ENCODE measurements at regions not wholly inside any gene's neighbourhood (a gene's known extent, or its start where the extent isn't known, plus 50 kb on each side); places are given as distances from the start of the nearest gene placed in this dataset.

DNA sequence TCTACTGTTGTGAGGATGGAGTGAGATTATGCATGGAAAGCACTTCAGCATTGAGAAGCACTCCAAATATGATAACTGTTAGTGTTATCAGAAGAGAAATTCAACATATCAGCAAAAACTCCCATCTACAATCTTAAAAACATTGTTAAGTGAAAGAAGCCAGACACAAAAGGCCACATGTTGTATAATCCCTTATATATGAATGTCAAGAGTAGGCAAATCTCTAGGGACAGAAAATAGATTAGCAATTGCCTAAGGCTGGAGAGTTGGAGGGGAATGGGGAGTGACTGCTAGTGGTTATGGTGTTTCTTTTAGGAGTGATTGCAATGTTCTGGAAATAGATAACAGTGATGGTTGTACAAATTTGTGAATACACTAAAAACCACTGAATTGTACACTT, 122.5 kb upstream of the LNX1 start:
- DNase-seq (ENCODE audit: low spot score) (no peak), ATAC-seq (ENCODE audit: insufficient number of reproducible peaks, low FRiP score, low read depth) (no peak)
- H3K9me3 ChIP-seq: no peaks in the 10 kb centered on the region
- H3K27ac ChIP-seq: no peak overlapping the region
- peaks cover 22 to 39% of the 10 kb centered on the region in 2 donors for H3K4me1 ChIP-seq (ENCODE audit: control insufficient read depth in 1 of 2, low read depth in 2 of 2)
- no peaks in the 10 kb centered on the region for H3K27me3 ChIP-seq (replicated peaks; ENCODE audit: insufficient read depth)
- TF ChIP-seq, protein P1, sequence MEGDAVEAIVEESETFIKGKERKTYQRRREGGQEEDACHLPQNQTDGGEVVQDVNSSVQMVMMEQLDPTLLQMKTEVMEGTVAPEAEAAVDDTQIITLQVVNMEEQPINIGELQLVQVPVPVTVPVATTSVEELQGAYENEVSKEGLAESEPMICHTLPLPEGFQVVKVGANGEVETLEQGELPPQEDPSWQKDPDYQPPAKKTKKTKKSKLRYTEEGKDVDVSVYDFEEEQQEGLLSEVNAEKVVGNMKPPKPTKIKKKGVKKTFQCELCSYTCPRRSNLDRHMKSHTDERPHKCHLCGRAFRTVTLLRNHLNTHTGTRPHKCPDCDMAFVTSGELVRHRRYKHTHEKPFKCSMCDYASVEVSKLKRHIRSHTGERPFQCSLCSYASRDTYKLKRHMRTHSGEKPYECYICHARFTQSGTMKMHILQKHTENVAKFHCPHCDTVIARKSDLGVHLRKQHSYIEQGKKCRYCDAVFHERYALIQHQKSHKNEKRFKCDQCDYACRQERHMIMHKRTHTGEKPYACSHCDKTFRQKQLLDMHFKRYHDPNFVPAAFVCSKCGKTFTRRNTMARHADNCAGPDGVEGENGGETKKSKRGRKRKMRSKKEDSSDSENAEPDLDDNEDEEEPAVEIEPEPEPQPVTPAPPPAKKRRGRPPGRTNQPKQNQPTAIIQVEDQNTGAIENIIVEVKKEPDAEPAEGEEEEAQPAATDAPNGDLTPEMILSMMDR (IDR thresholded peaks at IDR 0.05): no peak
- no peaks in the 10 kb centered on the region for H3K36me3 ChIP-seq
- H3K4me3 ChIP-seq: no peak overlapping the region

- ATAC-seq (ENCODE audit: insufficient number of reproducible peaks, low FRiP score, low read depth): no peak
- Histone ChIP-seq H3K9me3 (no peaks in the 10 kb centered on the region), H3K4me3 (no peak overlapping the region), H3K4me1 (ENCODE audit: control insufficient read depth in 1 of 2, low read depth in 2 of 2) (peaks cover 22 to 39% of the 10 kb centered on the region in 2 donors), H3K27me3 (replicated peaks; ENCODE audit: insufficient read depth) (no peaks in the 10 kb centered on the region), H3K27ac (no peak overlapping the region), H3K36me3 (no peaks in the 10 kb centered on the region)
- TF ChIP-seq, protein P1 (IDR thresholded peaks at IDR 0.05): no peak
- DNase-seq (ENCODE audit: low spot score): no peak
Observed at GRCh38 chr4:53713296-53713695, 122.0 kb upstream of the LNX1 start.

DNA sequence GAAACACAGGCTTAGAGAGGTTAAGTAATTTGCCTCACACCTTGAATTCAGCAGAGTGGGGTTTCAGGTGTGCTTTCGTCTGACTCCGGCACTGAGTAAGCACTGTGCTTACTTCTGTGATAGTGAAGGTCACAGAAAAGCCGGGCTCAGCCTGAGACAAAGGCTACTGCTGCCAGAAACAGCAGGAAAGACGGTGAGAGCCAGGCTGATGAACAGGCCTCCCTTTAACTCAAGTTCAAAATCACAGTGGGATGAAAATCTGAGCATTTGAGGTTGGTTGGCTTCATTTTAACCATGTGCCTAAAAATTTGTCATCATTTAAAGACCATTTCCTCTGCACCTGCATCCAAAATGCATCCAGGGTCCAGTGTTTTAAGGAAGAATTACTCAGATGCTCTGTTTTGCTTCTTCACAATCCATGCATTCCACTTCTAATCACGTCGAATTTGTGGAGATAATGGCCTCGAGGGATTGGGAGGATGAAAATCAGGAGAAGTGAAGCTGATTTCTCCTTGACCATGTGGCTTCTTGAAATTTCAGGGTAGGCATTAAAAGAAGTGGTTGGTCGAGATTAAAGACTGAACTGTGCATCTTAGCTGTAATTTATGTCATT, 121.2 kb upstream of the LNX1 start:
- Histone ChIP-seq H3K27ac (no peak overlapping the region), H3K36me3 (no peaks in the 10 kb centered on the region), H3K4me1 (ENCODE audit: control insufficient read depth in 1 of 2, low read depth in 2 of 2) (peaks cover 22 to 39% of the 10 kb centered on the region in 2 donors), H3K4me3 (no peak overlapping the region), H3K27me3 (replicated peaks; ENCODE audit: insufficient read depth) (no peaks in the 10 kb centered on the region), H3K9me3 (no peaks in the 10 kb centered on the region)
- DNase-seq (ENCODE audit: low spot score) (no peak), ATAC-seq (ENCODE audit: insufficient number of reproducible peaks, low FRiP score, low read depth) (no peak)
- TF ChIP-seq, protein P1 (IDR thresholded peaks at IDR 0.05): no peak

DNA sequence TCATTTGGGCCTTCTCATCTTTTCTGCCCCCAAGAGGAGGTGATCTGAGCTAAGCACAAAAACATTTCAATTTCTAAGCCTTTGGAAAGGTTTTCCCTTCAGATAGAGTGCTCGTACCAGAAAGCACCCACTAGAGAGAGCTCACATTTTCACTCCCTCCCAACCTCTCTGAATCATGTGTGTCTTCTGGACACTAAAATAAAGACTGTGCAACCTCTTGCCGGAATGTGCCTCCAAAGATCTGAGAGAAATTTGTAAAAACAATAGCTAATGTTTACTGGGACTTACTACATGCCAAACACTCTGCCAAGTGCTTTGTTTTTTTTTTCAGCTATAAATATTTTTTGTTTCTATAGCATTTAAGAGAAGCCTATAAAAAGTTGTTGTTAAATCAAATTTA, 120.6 kb upstream of the LNX1 start:
- DNase-seq (ENCODE audit: low spot score): no peak
- TF ChIP-seq, protein P1 (IDR thresholded peaks at IDR 0.05): no peak
- H3K36me3 ChIP-seq: no peaks in the 10 kb centered on the region
- H3K9me3 ChIP-seq: no peaks in the 10 kb centered on the region
- H3K4me1 ChIP-seq (ENCODE audit: control insufficient read depth in 1 of 2, low read depth in 2 of 2): peaks cover 22 to 34% of the 10 kb centered on the region in 2 donors
- no peak overlapping the region for H3K27ac ChIP-seq
- ATAC-seq (ENCODE audit: insufficient number of reproducible peaks, low FRiP score, low read depth): no peak
- no peak overlapping the region for H3K4me3 ChIP-seq
- no peaks in the 10 kb centered on the region for H3K27me3 ChIP-seq (replicated peaks; ENCODE audit: insufficient read depth)

GRCh38 chr4:53709693-53710092, 118.4 kb upstream of the LNX1 start:
- Histone ChIP-seq H3K27ac (no peak overlapping the region), H3K27me3 (replicated peaks; ENCODE audit: insufficient read depth) (no peaks in the 10 kb centered on the region), H3K4me1 (ENCODE audit: control insufficient read depth in 1 of 2, low read depth in 2 of 2) (peaks cover 16 to 26% of the 10 kb centered on the region in 2 donors), H3K36me3 (no peaks in the 10 kb centered on the region), H3K9me3 (no peaks in the 10 kb centered on the region), H3K4me3 (no peak overlapping the region)
- ATAC-seq (ENCODE audit: insufficient number of reproducible peaks, low FRiP score, low read depth): no peak
- TF ChIP-seq, protein P1 (IDR thresholded peaks at IDR 0.05): no peak
- DNase-seq (ENCODE audit: low spot score): no peak
